ENCODE measurements at regions not wholly inside any gene's neighbourhood (a gene's known extent, or its start where the extent isn't known, plus 50 kb on each side); places are given as distances from the start of the nearest gene placed in this dataset.

DNA sequence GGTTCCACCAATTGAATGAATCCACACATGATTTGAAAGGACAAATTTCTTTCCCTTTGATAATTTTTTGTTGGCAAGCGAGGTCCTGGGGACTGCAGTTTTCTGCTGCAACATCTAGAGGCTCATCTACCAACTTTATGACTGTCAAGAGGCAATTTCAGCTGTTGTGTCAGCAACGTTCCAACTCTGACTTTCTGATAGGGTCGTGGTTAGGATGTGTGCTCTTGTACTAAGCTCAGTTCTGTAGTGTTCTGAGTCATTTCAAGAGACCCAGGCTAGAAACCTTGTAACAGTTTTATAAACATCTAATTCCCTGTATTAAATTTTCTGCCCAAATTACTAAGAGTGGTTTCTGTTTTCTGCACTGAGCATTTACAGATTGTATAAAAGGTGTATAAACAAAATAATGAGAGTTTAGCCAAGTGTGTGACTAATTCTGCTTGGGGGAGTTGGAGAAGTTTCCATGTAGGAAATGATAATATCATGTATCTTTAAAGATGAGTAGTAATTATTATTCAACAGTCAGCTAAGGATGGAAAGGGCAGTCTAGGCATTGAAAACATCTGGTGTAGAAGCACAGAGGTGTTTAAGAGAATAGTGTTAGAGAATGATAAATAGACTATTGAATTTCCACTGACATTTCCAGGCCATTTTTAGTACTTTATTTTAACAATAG is 72.2 kb downstream of the RBMXL2 start:
- TF ChIP-seq, protein P1, sequence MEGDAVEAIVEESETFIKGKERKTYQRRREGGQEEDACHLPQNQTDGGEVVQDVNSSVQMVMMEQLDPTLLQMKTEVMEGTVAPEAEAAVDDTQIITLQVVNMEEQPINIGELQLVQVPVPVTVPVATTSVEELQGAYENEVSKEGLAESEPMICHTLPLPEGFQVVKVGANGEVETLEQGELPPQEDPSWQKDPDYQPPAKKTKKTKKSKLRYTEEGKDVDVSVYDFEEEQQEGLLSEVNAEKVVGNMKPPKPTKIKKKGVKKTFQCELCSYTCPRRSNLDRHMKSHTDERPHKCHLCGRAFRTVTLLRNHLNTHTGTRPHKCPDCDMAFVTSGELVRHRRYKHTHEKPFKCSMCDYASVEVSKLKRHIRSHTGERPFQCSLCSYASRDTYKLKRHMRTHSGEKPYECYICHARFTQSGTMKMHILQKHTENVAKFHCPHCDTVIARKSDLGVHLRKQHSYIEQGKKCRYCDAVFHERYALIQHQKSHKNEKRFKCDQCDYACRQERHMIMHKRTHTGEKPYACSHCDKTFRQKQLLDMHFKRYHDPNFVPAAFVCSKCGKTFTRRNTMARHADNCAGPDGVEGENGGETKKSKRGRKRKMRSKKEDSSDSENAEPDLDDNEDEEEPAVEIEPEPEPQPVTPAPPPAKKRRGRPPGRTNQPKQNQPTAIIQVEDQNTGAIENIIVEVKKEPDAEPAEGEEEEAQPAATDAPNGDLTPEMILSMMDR (IDR thresholded peaks at IDR 0.05): no peak
- no peak for TF ChIP-seq EP300 (IDR thresholded peaks at IDR 0.05)
